HEK293 (cell line): ENCODE measurements at regions not wholly inside any gene's neighbourhood (a gene's known extent, or its start where the extent isn't known, plus 50 kb on each side); places are given as distances from the start of the nearest gene placed in this dataset.

Experiments
- CTCF ChIA-PET: fragments of 350-600 bp; formaldehyde crosslinking; extraction: SDS; loops from one replicate; lab custom pipeline; 2021; ENCODE audit warnings: antibody characterized with exemption; lab: Yijun Ruan, JAX
- POLR2A ChIA-PET: fragments of 300-600 bp; formaldehyde crosslinking; extraction: SDS; loops from one replicate; lab custom pipeline; 2020; ENCODE audit warnings: antibody characterized with exemption, inconsistent platforms; lab: Yijun Ruan, JAX
- H3K27ac ChIP-seq: fragments of 200-500 bp; sonication (Bioruptor generic); 2 replicates; pipeline ENCODE4 v1.5.1; 2014; ENCODE audit warnings: low read depth, low read length, control low read depth, inconsistent platforms; ENCODE audit errors: extremely low read depth
- H3K36me3 ChIP-seq, 2 experiments: fragments of 200-500 bp in 1 of 2; sonication (Bioruptor generic) in 1 of 2; 1 replicate in 1 of 2; 2 replicates in 1 of 2; pipeline ENCODE4 v1.5.1; 2014 to 2017; ENCODE audit warnings: inconsistent platforms in 2 of 2, low read length in 2 of 2; ENCODE audit not compliant: control insufficient read depth in 2 of 2, insufficient read depth in 1 of 2
- H3K4me1 ChIP-seq: fragments of 200-500 bp; sonication (Bioruptor generic); 2 replicates; pipeline ENCODE4 v1.5.1; 2014; ENCODE audit warnings: mild to moderate bottlenecking, low read length, inconsistent platforms; ENCODE audit not compliant: control insufficient read depth, insufficient read depth
- H3K4me3 ChIP-seq: 2 replicates; pipeline ENCODE4 v1.5.1; 2011; ENCODE audit warnings: low read depth, mild to moderate bottlenecking, control low read depth, low read length, moderate library complexity
- H3K9me3 ChIP-seq: fragments of 200-500 bp; sonication (Bioruptor generic); 2 replicates; pipeline ENCODE4 v1.5.1; 2014; ENCODE audit warnings: low read depth, low read length, inconsistent platforms; ENCODE audit not compliant: control insufficient read depth, insufficient read depth
- PRDM1 ChIP-seq: fragments of 450-650 bp; formaldehyde crosslinking; IDR thresholded peaks from 2 replicates; pipeline ENCODE4; 2016; ENCODE audit warnings: missing biosample characterization, missing genetic modification characterization
- YY1 ChIP-seq: fragments of 450-650 bp; formaldehyde crosslinking; IDR thresholded peaks from 2 replicates; pipeline ENCODE4 v1.5.1; 2018; ENCODE audit warnings: missing biosample characterization, missing genetic modification characterization
- YY2 ChIP-seq: fragments of 450-650 bp; formaldehyde crosslinking; IDR thresholded peaks from 2 replicates; pipeline ENCODE4 v1.5.1; 2016; ENCODE audit warnings: missing biosample characterization, missing genetic modification characterization
- ZFP37 ChIP-seq: fragments of 450-650 bp; formaldehyde crosslinking; IDR thresholded peaks from 2 replicates; pipeline ENCODE4 v1.5.1; 2016; ENCODE audit warnings: missing biosample characterization, missing genetic modification characterization
- ZNF10 ChIP-seq: fragments of 450-650 bp; formaldehyde crosslinking; IDR thresholded peaks from 2 replicates; pipeline ENCODE4 v1.5.1; 2017; ENCODE audit warnings: missing biosample characterization, missing genetic modification characterization
- ZNF202 ChIP-seq: fragments of 450-650 bp; formaldehyde crosslinking; IDR thresholded peaks from 2 replicates; pipeline ENCODE4 v1.5.1; 2016; ENCODE audit warnings: missing biosample characterization, missing genetic modification characterization, borderline replicate concordance
- ZNF24 ChIP-seq: fragments of 450-650 bp; formaldehyde crosslinking; IDR thresholded peaks from 2 replicates; pipeline ENCODE4 v1.5.1; 2016; ENCODE audit warnings: missing biosample characterization, missing genetic modification characterization
- ZNF426 ChIP-seq: fragments of 450-650 bp; formaldehyde crosslinking; IDR thresholded peaks from 2 replicates; pipeline ENCODE4 v1.5.1; 2017; ENCODE audit warnings: missing biosample characterization, missing genetic modification characterization, mild to moderate bottlenecking, inconsistent platforms, moderate library complexity
- ZNF501 ChIP-seq: fragments of 450-650 bp; formaldehyde crosslinking; IDR thresholded peaks from 2 replicates; pipeline ENCODE4 v1.5.1; 2016; ENCODE audit warnings: missing biosample characterization, missing genetic modification characterization
- ZNF530 ChIP-seq: fragments of 450-650 bp; formaldehyde crosslinking; IDR thresholded peaks from 2 replicates; pipeline ENCODE4 v1.5.1; 2016; ENCODE audit warnings: low read depth, missing biosample characterization, missing genetic modification characterization
- ZNF549 ChIP-seq: fragments of 450-650 bp; IDR thresholded peaks from 2 replicates; pipeline ENCODE4 v1.5.1; 2018; ENCODE audit warnings: missing biosample characterization, missing genetic modification characterization, mild to moderate bottlenecking, inconsistent platforms, moderate library complexity
- ZNF76 ChIP-seq: fragments of 450-650 bp; formaldehyde crosslinking; IDR thresholded peaks from 2 replicates; pipeline ENCODE4; 2016; ENCODE audit warnings: low read depth, missing biosample characterization, missing genetic modification characterization, borderline replicate concordance
- ZNF843 ChIP-seq: fragments of 450-650 bp; formaldehyde crosslinking; IDR thresholded peaks from 2 replicates; pipeline ENCODE4 v1.5.1; 2016; ENCODE audit warnings: missing biosample characterization, missing genetic modification characterization
- ZSCAN30 ChIP-seq: fragments of 450-650 bp; IDR thresholded peaks from 2 replicates; pipeline ENCODE4 v1.5.1; 2018; ENCODE audit warnings: missing biosample characterization, mild to moderate bottlenecking, missing genetic modification characterization, moderate library complexity
- TF ChIP-seq, protein P1 (sequence below): fragments of 450-650 bp; formaldehyde crosslinking; IDR thresholded peaks from 2 replicates; pipeline ENCODE4 v1.5.1; 2016; ENCODE audit warnings: missing biosample characterization, missing genetic modification characterization
- TF ChIP-seq, protein P2 (sequence below): fragments of 450-650 bp; formaldehyde crosslinking; IDR thresholded peaks from 2 replicates; pipeline ENCODE4 v1.5.1; 2016; ENCODE audit warnings: missing biosample characterization, missing genetic modification characterization, low read depth
- TF ChIP-seq, protein P3 (sequence below): fragments of 450-650 bp; formaldehyde crosslinking; IDR thresholded peaks from 2 replicates; pipeline ENCODE4 v1.5.1; 2016; ENCODE audit warnings: missing biosample characterization, missing genetic modification characterization

DNA sequence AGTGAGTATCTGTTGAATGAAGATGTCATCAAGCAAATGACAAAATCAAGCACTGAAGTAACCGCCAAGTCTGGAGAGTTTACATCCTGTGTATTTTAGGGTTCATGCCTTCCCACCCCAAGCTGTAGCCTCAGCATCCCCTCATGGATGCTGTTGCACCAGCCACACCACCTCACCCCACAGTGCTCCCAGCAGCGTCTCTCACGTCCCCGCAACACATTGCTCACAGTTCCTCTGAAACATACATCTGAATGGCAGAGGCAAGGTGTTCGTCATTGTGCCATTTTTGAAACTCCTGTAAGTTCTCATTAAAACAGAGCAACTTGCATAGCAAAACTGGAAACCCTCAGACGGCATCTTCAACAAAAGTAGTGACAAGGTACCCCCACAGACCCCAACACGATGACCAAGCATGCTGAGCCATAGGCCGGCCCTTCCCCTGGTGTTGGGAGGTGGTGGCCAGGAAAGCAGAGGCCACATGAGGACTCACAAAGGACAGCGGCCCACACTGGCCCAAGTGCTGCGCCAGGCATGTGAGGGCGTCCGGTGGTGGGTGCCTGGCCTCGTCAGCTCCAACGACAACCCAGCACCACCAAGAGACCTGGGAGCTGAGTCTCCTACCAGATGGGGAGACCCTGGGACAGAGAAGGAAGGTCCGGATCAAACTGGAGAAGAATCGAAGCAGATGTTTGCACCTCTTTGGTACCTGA lies 456.5 kb downstream of the EIPR1 start:
- TF ChIP-seq YY2 (tag by site-specific recombination) = no peak
- no peak for TF ChIP-seq ZSCAN30
- no peak for TF ChIP-seq ZNF10 (tag by site-specific recombination)
- TF ChIP-seq ZNF549 (tag by site-specific recombination) = no peak
- TF ChIP-seq, protein P1, sequence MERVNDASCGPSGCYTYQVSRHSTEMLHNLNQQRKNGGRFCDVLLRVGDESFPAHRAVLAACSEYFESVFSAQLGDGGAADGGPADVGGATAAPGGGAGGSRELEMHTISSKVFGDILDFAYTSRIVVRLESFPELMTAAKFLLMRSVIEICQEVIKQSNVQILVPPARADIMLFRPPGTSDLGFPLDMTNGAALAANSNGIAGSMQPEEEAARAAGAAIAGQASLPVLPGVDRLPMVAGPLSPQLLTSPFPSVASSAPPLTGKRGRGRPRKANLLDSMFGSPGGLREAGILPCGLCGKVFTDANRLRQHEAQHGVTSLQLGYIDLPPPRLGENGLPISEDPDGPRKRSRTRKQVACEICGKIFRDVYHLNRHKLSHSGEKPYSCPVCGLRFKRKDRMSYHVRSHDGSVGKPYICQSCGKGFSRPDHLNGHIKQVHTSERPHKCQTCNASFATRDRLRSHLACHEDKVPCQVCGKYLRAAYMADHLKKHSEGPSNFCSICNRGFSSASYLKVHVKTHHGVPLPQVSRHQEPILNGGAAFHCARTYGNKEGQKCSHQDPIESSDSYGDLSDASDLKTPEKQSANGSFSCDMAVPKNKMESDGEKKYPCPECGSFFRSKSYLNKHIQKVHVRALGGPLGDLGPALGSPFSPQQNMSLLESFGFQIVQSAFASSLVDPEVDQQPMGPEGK = no peak
- TF ChIP-seq ZNF843 (tag by site-specific recombination) = no peak
- no peak for TF ChIP-seq ZNF76 (tag by site-specific recombination)
- TF ChIP-seq ZFP37 (tag by site-specific recombination) = no peak
- no peak for TF ChIP-seq ZNF530 (tag by site-specific recombination)
- TF ChIP-seq PRDM1 = no peak
- no peak for TF ChIP-seq ZNF501 (tag by site-specific recombination)
- TF ChIP-seq, protein P2, sequence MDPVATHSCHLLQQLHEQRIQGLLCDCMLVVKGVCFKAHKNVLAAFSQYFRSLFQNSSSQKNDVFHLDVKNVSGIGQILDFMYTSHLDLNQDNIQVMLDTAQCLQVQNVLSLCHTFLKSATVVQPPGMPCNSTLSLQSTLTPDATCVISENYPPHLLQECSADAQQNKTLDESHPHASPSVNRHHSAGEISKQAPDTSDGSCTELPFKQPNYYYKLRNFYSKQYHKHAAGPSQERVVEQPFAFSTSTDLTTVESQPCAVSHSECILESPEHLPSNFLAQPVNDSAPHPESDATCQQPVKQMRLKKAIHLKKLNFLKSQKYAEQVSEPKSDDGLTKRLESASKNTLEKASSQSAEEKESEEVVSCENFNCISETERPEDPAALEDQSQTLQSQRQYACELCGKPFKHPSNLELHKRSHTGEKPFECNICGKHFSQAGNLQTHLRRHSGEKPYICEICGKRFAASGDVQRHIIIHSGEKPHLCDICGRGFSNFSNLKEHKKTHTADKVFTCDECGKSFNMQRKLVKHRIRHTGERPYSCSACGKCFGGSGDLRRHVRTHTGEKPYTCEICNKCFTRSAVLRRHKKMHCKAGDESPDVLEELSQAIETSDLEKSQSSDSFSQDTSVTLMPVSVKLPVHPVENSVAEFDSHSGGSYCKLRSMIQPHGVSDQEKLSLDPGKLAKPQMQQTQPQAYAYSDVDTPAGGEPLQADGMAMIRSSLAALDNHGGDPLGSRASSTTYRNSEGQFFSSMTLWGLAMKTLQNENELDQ (tag by site-specific recombination) = no peak
- TF ChIP-seq, all 188 proteins: peak for 0
- H3K36me3 ChIP-seq = no peaks in the 10 kb centered on the region
- H3K4me3 ChIP-seq = no peak overlapping the region
- no peaks in the 10 kb centered on the region for H3K9me3 ChIP-seq
- POLR2A ChIA-PET = no interaction called here
- H3K27ac ChIP-seq = no peak overlapping the region
- CTCF ChIA-PET = no interaction called here
- H3K4me1 ChIP-seq = no peaks in the 10 kb centered on the region

DNA sequence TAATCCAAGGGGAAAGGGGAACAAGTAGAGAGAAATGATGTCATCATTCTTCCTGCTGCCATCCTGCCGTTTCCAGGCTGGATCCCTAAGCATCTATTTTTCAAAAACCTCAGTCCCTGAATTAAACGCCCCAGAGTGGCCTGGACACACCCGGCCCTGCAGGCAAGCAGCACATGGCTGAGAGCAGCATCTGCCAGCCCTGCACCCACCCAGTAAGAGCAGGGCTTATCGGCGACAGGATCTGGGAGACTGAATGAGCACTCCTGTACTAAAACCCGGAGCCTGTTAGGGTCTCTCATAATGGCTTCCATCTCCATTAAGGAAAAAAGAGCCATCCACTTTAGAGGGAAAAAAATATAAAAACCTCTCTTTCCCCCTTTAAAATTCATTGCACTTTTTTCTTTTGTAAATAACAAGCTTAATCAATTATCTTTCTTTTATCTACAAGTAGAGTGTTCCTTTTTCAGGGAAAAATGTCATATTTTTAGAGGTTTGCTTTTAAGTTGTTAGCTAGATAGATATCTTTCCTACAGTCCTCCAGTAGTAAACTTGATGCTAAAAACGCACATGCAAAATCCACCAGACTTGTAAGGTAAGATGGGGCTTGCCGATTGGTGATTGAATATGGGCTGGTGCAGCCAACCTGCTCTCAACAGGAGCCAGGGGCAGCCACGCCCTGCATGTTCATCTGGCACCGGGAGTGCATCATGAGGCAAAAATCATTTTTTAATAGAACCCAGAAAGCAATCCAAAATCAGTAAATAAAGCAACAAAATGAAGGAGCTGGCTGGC lies 457.8 kb downstream of the EIPR1 start:
- no peaks in the 10 kb centered on the region for H3K9me3 ChIP-seq
- CTCF ChIA-PET = no interaction called here
- TF ChIP-seq ZNF24 = no peak
- TF ChIP-seq, protein P3, sequence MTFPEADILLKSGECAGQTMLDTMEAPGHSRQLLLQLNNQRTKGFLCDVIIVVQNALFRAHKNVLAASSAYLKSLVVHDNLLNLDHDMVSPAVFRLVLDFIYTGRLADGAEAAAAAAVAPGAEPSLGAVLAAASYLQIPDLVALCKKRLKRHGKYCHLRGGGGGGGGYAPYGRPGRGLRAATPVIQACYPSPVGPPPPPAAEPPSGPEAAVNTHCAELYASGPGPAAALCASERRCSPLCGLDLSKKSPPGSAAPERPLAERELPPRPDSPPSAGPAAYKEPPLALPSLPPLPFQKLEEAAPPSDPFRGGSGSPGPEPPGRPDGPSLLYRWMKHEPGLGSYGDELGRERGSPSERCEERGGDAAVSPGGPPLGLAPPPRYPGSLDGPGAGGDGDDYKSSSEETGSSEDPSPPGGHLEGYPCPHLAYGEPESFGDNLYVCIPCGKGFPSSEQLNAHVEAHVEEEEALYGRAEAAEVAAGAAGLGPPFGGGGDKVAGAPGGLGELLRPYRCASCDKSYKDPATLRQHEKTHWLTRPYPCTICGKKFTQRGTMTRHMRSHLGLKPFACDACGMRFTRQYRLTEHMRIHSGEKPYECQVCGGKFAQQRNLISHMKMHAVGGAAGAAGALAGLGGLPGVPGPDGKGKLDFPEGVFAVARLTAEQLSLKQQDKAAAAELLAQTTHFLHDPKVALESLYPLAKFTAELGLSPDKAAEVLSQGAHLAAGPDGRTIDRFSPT (tag by site-specific recombination) = no peak
- TF ChIP-seq ZNF426 = no peak
- no peak for TF ChIP-seq YY1
- no peak for TF ChIP-seq ZNF202 (tag by site-specific recombination)
- TF ChIP-seq, all 188 proteins: peak for 0
- Histone ChIP-seq H3K4me1 (no peaks in the 10 kb centered on the region), H3K4me3 (no peak overlapping the region), H3K27ac (no peak overlapping the region), H3K36me3 (no peaks in the 10 kb centered on the region)
- POLR2A ChIA-PET = no interaction called here
